ENCODE measurements at regions not wholly inside any gene's neighbourhood (a gene's known extent, or its start where the extent isn't known, plus 50 kb on each side); places are given as distances from the start of the nearest gene placed in this dataset.

DNA sequence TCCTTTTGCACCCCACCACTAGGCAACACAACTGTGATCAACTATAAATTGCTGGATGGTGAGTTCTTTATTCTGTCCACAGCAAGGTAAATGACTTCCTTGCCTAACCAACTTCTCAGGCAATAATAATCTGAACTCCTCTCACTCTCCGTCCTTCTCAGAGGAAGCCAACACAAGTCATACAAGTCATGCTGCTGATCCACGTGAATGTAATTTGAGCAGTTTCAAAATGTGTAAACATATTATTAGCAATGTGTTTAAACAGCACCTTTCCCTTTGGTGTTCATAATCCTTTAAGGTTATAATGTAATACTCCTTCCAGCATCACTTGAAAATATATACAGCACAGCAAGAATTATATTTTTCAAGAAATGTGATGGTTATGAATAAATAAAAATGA is 127.9 kb downstream of the QRSL1 start:
- TF ChIP-seq, protein P1, sequence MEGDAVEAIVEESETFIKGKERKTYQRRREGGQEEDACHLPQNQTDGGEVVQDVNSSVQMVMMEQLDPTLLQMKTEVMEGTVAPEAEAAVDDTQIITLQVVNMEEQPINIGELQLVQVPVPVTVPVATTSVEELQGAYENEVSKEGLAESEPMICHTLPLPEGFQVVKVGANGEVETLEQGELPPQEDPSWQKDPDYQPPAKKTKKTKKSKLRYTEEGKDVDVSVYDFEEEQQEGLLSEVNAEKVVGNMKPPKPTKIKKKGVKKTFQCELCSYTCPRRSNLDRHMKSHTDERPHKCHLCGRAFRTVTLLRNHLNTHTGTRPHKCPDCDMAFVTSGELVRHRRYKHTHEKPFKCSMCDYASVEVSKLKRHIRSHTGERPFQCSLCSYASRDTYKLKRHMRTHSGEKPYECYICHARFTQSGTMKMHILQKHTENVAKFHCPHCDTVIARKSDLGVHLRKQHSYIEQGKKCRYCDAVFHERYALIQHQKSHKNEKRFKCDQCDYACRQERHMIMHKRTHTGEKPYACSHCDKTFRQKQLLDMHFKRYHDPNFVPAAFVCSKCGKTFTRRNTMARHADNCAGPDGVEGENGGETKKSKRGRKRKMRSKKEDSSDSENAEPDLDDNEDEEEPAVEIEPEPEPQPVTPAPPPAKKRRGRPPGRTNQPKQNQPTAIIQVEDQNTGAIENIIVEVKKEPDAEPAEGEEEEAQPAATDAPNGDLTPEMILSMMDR (conservative IDR thresholded peaks at IDR 0.05) = no peak
- Histone ChIP-seq H4K20me1 (ENCODE audit: control insufficient read depth, insufficient read depth, insufficient read length) (no peaks in the 10 kb centered on the region), H3K9me3 (ENCODE audit: control insufficient read depth, low read depth, low read length) (no peaks in the 10 kb centered on the region), H3K23me2 (ENCODE audit: insufficient read length, low read depth, low read length, poor library complexity, severe bottlenecking) (no peaks in the 10 kb centered on the region), H3K14ac (ENCODE audit: insufficient read depth, low read length) (no peak overlapping the region), H4K91ac (ENCODE audit: insufficient read length, low read depth, low read length) (no peak overlapping the region), H2BK15ac (ENCODE audit: low read depth, low read length) (no peak overlapping the region), H3K18ac (ENCODE audit: insufficient read length, low read depth, low read length) (no peak overlapping the region), H2BK120ac (ENCODE audit: low read depth, low read length, poor library complexity, severe bottlenecking) (no peak overlapping the region), H2BK5ac (ENCODE audit: insufficient read length, low read length) (no peak overlapping the region), H3K79me2 (ENCODE audit: insufficient read depth, low read length) (no peaks in the 10 kb centered on the region), H3K79me1 (ENCODE audit: insufficient read depth, low read depth, low read length, poor library complexity, severe bottlenecking) (no peaks in the 10 kb centered on the region), H3K9ac (ENCODE audit: extremely low read depth, insufficient read length, low read length) (no peak overlapping the region), H3K56ac (ENCODE audit: insufficient read length, low read depth, low read length) (no peak overlapping the region), H3T11ph (ENCODE audit: low read length) (no peak overlapping the region), H2AK5ac (ENCODE audit: insufficient read length, low read length) (no peak overlapping the region), H2BK20ac (ENCODE audit: low read depth, low read length, poor library complexity, severe bottlenecking) (no peak overlapping the region), H3K23ac (ENCODE audit: insufficient read length, low read depth, low read length) (no peak overlapping the region), H3K4me1 (ENCODE audit: insufficient read depth, low read length) (no peaks in the 10 kb centered on the region), H3K4ac (ENCODE audit: low read depth, low read length) (no peak overlapping the region), H2AFZ (ENCODE audit: low read length) (no peak overlapping the region), H3K27ac (ENCODE audit: insufficient read length, low read depth, low read length) (no peak overlapping the region), H4K8ac (replicated peaks; ENCODE audit: insufficient read length, low read depth, low read length) (no peak overlapping the region), H3K4me2 (ENCODE audit: insufficient read depth, insufficient read length, low read length) (no peak overlapping the region), H4K5ac (ENCODE audit: insufficient read length, low read depth, low read length) (no peak overlapping the region), H3K27me3 (ENCODE audit: insufficient read depth, low read length) (no peaks in the 10 kb centered on the region), H2BK12ac (ENCODE audit: insufficient read length, low read depth, low read length) (no peak overlapping the region)
- Mint-ChIP-seq H3K9me3 (peaks cover 22 to 23% of the 10 kb centered on the region in 2 experiments), H3K27ac (no peak overlapping the region), H3K27me3 (ENCODE audit: low read depth) (no peaks in the 10 kb centered on the region; the same call in 1 of the 2 replicates), H3K4me3 (no peak overlapping the region), H3K36me3 (ENCODE audit: insufficient read depth in 1 of 3, low read depth in 3 of 3) (peaks cover 5 to 26% (median 8%) of the 10 kb centered on the region in 3 experiments; a peak in 6 of 7 replicates), H3K4me1 (peaks cover 11 to 19% of the 10 kb centered on the region in 2 experiments)
- DNase-seq = no peak
- no CpG with 5 or more reads among the region's 2 CpGs for WGBS (ENCODE audit: extremely low coverage, insufficient read length, low lambda C conversion rate)

Data from H9 (cell line).